Neural cell (in vitro differentiated cells): ENCODE measurements at regions not wholly inside any gene's neighbourhood (a gene's known extent, or its start where the extent isn't known, plus 50 kb on each side); places are given as distances from the start of the nearest gene placed in this dataset.

Source experiments
- H2AFZ ChIP-seq: fragments of 200-600, 300-800 bp; sonication (generic), shearing (Covaris generic); 2 replicates; pipeline ENCODE4 v1.6.0; 2014; ENCODE audit warnings: low read depth, mild to moderate bottlenecking, antibody characterized with exemption, low read length, moderate library complexity
- H3F3A ChIP-seq: fragments of 200-600 bp; shearing (Covaris generic); 2 replicates; pipeline ENCODE4 v1.6.1; 2016; ENCODE audit warnings: mild to moderate bottlenecking, moderate library complexity, mixed read lengths, antibody characterized with exemption, low read length; ENCODE audit not compliant: insufficient read depth, poor library complexity, severe bottlenecking
- H3K27ac ChIP-seq: fragments of 200-600, 300-800 bp; sonication (generic), shearing (Covaris generic); 2 replicates; pipeline ENCODE4 v1.5.1; 2014; ENCODE audit warnings: mild to moderate bottlenecking, low read length, moderate library complexity
- H3K27me3 ChIP-seq: fragments of 300-800, 200-600 bp; sonication (generic), shearing (Covaris generic); 2 replicates; pipeline ENCODE4 v1.6.0; 2014; ENCODE audit warnings: mild to moderate bottlenecking, low read depth, low read length, moderate library complexity; ENCODE audit not compliant: insufficient read depth
- H3K36me3 ChIP-seq: fragments of 300-800, 200-600 bp; sonication (generic), shearing (Covaris generic); 2 replicates; pipeline ENCODE4 v1.5.1; 2014; ENCODE audit warnings: mild to moderate bottlenecking, antibody characterized with exemption, low read length, moderate library complexity; ENCODE audit not compliant: insufficient read depth
- H3K4me2 ChIP-seq: fragments of 300-800, 200-600 bp; sonication (generic), shearing (Covaris generic); 2 replicates; pipeline ENCODE4 v1.6.0; 2014; ENCODE audit warnings: mild to moderate bottlenecking, low read length
- H3K4me3 ChIP-seq: fragments of 300-800, 200-600 bp; sonication (generic), shearing (Covaris generic); 2 replicates; pipeline ENCODE4 v1.5.1; 2014; ENCODE audit warnings: mild to moderate bottlenecking, low read length, moderate library complexity
- H3K79me2 ChIP-seq: fragments of 200-600 bp; shearing (Covaris generic); replicated peaks from 2 replicates; pipeline ENCODE4 v1.6.0; 2014; ENCODE audit warnings: mild to moderate bottlenecking, low read length, moderate library complexity; ENCODE audit not compliant: insufficient read depth
- H3K9ac ChIP-seq: fragments of 300-800, 200-600 bp; sonication (generic), shearing (Covaris generic); 2 replicates; pipeline ENCODE4 v1.6.1; 2016; ENCODE audit warnings: mild to moderate bottlenecking, low read length, mixed read lengths
- H3K9me2 ChIP-seq: fragments of 200-600 bp; shearing (Covaris generic); 2 replicates; pipeline ENCODE4 v1.6.1; 2016; ENCODE audit warnings: mild to moderate bottlenecking, low read length, mixed read lengths; ENCODE audit not compliant: insufficient read depth
- H3K9me3 ChIP-seq: fragments of 200-600, 300-800 bp; sonication (generic), shearing (Covaris generic); 2 replicates; pipeline ENCODE4 v1.6.1; 2016; ENCODE audit warnings: mild to moderate bottlenecking, mixed run types, low read length, moderate library complexity, mixed read lengths
- H4K20me1 ChIP-seq: fragments of 200-600 bp; shearing (Covaris generic); 2 replicates; pipeline ENCODE4 v1.6.1; 2016; ENCODE audit warnings: mild to moderate bottlenecking, mixed run types; ENCODE audit not compliant: insufficient read depth
- EP300 ChIP-seq: fragments of 450-650 bp; conservative IDR thresholded peaks from 2 replicates; pipeline ENCODE4 v1.6.1; 2014; ENCODE audit warnings: antibody characterized with exemption, mild to moderate bottlenecking, moderate library complexity; ENCODE audit not compliant: poor library complexity, severe bottlenecking
- EZH2 ChIP-seq: fragments of 200-600, 300-800 bp; shearing (Covaris generic), sonication (generic); IDR thresholded peaks from 2 replicates; pipeline ENCODE4 v1.6.1; 2014; ENCODE audit warnings: antibody characterized with exemption, low read length, borderline replicate concordance, mild to moderate bottlenecking; ENCODE audit not compliant: insufficient read depth, poor library complexity, severe bottlenecking
- MXI1 ChIP-seq: fragments of 450-650 bp; conservative IDR thresholded peaks from 2 replicates; pipeline ENCODE4 v1.6.1; 2014; ENCODE audit warnings: antibody characterized with exemption, mild to moderate bottlenecking; ENCODE audit not compliant: poor library complexity, severe bottlenecking
- POLR2AphosphoS5 ChIP-seq: IDR thresholded peaks from 2 replicates; pipeline ENCODE4 v1.6.1; 2012
- RAD21 ChIP-seq: fragments of 450-650 bp; conservative IDR thresholded peaks from 2 replicates; pipeline ENCODE4 v1.6.1; 2014; ENCODE audit warnings: antibody characterized with exemption, mild to moderate bottlenecking, moderate library complexity
- SMC3 ChIP-seq: fragments of 450-650 bp; conservative IDR thresholded peaks from 2 replicates; pipeline ENCODE4 v1.6.1; 2014; ENCODE audit warnings: antibody characterized with exemption, mild to moderate bottlenecking, moderate library complexity; ENCODE audit not compliant: poor library complexity
- TAF1 ChIP-seq: IDR thresholded peaks from 2 replicates; pipeline ENCODE4 v1.6.1; 2012; ENCODE audit warnings: low read depth
- TF ChIP-seq, protein P1 (sequence below): IDR thresholded peaks from 2 replicates; pipeline ENCODE4 v1.6.1; 2012; ENCODE audit warnings: borderline replicate concordance
- TF ChIP-seq, protein P2 (sequence below): fragments of 450-650 bp; IDR thresholded peaks from 2 replicates; pipeline ENCODE4 v1.5.1; 2014; ENCODE audit warnings: antibody characterized with exemption, mild to moderate bottlenecking, moderate library complexity; ENCODE audit not compliant: poor library complexity, severe bottlenecking

DNA sequence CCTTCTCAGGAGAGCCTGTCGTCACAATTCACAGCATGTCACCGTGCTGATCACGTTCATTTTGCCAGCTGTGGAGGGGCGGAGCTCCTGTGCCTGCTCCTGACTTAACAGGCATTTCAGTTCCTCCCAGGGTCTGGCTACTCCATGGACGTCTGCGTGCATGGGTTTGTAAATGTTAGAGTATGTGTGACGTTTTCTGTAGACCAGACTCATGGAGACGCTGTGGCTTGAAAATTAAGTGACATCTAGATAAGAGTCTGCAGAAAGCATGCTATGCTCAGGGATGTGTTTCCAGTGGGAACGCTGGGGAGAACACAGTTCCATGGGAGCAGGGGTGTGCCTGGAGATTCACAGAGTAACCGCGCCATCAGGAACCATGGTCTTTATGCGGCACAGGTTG lies 804.0 kb downstream of the TBC1D22A start:
- no peak overlapping the region for H3K27ac ChIP-seq
- TF ChIP-seq TAF1 (no peak), SMC3 (no peak), EZH2 (no peak), RAD21 (no peak)
- TF ChIP-seq, protein P1, sequence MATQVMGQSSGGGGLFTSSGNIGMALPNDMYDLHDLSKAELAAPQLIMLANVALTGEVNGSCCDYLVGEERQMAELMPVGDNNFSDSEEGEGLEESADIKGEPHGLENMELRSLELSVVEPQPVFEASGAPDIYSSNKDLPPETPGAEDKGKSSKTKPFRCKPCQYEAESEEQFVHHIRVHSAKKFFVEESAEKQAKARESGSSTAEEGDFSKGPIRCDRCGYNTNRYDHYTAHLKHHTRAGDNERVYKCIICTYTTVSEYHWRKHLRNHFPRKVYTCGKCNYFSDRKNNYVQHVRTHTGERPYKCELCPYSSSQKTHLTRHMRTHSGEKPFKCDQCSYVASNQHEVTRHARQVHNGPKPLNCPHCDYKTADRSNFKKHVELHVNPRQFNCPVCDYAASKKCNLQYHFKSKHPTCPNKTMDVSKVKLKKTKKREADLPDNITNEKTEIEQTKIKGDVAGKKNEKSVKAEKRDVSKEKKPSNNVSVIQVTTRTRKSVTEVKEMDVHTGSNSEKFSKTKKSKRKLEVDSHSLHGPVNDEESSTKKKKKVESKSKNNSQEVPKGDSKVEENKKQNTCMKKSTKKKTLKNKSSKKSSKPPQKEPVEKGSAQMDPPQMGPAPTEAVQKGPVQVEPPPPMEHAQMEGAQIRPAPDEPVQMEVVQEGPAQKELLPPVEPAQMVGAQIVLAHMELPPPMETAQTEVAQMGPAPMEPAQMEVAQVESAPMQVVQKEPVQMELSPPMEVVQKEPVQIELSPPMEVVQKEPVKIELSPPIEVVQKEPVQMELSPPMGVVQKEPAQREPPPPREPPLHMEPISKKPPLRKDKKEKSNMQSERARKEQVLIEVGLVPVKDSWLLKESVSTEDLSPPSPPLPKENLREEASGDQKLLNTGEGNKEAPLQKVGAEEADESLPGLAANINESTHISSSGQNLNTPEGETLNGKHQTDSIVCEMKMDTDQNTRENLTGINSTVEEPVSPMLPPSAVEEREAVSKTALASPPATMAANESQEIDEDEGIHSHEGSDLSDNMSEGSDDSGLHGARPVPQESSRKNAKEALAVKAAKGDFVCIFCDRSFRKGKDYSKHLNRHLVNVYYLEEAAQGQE = no peak
- TF ChIP-seq, protein P2, sequence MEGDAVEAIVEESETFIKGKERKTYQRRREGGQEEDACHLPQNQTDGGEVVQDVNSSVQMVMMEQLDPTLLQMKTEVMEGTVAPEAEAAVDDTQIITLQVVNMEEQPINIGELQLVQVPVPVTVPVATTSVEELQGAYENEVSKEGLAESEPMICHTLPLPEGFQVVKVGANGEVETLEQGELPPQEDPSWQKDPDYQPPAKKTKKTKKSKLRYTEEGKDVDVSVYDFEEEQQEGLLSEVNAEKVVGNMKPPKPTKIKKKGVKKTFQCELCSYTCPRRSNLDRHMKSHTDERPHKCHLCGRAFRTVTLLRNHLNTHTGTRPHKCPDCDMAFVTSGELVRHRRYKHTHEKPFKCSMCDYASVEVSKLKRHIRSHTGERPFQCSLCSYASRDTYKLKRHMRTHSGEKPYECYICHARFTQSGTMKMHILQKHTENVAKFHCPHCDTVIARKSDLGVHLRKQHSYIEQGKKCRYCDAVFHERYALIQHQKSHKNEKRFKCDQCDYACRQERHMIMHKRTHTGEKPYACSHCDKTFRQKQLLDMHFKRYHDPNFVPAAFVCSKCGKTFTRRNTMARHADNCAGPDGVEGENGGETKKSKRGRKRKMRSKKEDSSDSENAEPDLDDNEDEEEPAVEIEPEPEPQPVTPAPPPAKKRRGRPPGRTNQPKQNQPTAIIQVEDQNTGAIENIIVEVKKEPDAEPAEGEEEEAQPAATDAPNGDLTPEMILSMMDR = no peak
- H3K27me3 ChIP-seq = no peaks in the 10 kb centered on the region
- H3K36me3 ChIP-seq = no peaks in the 10 kb centered on the region
- H3K4me2 ChIP-seq = no peak overlapping the region
- H3K79me2 ChIP-seq = no peaks in the 10 kb centered on the region
- no peaks in the 10 kb centered on the region for H3F3A ChIP-seq
- no peak overlapping the region for H2AFZ ChIP-seq
- H3K9ac ChIP-seq = no peak overlapping the region
- H4K20me1 ChIP-seq = no peaks in the 10 kb centered on the region
- H3K4me3 ChIP-seq = no peak overlapping the region
- H3K9me2 ChIP-seq = no peaks in the 10 kb centered on the region
- no peaks in the 10 kb centered on the region for H3K9me3 ChIP-seq

DNA sequence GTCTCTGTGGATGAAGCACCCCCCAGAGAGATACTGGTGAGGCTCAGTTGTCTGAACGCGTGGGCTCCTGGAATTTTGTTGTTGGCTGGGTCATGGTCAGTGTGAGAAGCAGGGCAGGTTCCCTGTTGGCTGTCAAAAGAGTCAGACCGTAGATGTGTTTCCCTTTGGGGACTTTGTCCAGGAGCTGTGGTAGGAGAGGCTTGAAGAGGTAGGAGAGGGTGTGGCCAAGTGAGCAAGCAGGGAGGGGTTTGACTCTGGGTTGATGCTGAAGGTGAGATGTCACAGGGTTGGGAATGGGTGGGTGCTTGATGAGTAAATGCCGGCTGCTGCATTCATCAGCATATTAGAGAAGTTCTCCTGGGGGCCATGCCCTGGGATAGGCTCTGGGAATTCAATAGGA lies 803.2 kb downstream of the TBC1D22A start:
- TF ChIP-seq, protein P2 = no peak
- TF ChIP-seq TAF1 = no peak
- no peak for TF ChIP-seq EP300
- TF ChIP-seq MXI1 = no peak
- TF ChIP-seq POLR2AphosphoS5 = no peak
- TF ChIP-seq EZH2 = no peak
- Histone ChIP-seq H3K9me3 (no peaks in the 10 kb centered on the region), H3K4me3 (no peak overlapping the region), H3K9ac (no peak overlapping the region), H4K20me1 (no peaks in the 10 kb centered on the region), H3K4me2 (no peak overlapping the region), H3F3A (no peaks in the 10 kb centered on the region), H3K9me2 (no peaks in the 10 kb centered on the region), H3K27ac (no peak overlapping the region), H2AFZ (no peak overlapping the region), H3K79me2 (no peaks in the 10 kb centered on the region), H3K27me3 (no peaks in the 10 kb centered on the region), H3K36me3 (no peaks in the 10 kb centered on the region)
